GM12872 (cell line): ENCODE measurements at regions not wholly inside any gene's neighbourhood (a gene's known extent, or its start where the extent isn't known, plus 50 kb on each side); places are given as distances from the start of the nearest gene placed in this dataset.

ENCODE experiments used
- CTCF ChIP-seq: IDR thresholded peaks from 3 replicates; pipeline ENCODE4 v1.5.1; 2011; ENCODE audit warnings: low read depth, mild to moderate bottlenecking, low read length, moderate library complexity; ENCODE audit not compliant: insufficient read depth

DNA sequence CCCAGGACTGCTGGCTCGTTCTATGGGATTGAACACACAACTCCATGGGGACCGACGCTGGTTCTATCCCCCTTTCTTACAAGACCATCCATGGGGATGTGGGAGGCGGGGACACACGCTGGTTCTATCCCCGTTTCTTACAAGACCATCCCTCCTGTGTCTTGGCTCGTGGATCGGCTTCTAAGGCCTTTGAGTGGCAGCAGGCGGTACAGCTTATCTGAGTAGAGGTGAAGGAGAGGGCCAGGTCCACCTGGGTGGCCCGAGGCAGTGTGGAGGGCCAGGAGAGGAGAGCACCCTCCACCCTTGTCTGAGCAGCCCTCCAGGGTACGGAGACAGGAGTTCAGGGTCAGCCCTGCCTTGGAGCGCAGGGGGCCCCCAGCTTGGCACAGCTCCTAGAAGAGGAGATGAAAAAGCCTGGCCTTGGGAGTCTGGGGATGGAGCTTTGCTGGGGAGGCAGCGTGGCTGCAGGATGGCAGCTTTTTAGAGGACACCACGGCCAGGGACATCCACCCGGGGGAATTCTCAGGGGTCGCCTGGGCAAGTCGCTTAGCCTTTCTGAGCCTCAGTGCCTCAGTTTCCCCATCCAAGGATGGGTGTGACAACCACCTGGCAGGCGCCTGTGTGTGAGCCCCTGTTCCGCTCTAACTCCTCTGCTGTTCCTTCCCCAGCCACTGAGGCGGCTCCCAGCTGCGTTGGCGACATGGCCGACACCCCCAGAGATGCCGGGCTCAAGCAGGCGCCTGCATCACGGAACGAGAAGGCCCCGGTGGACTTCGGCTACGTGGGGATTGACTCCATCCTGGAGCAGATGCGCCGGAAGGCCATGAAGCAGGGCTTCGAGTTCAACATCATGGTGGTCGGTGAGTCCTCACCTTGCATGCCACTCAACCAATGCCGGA, 341.0 kb downstream of the SEC14L1 start:
- TF ChIP-seq CTCF: no peak

- no peak for TF ChIP-seq CTCF
These were observed 341.8 kb downstream of the SEC14L1 start for GRCh38 chr17:77482375-77483127.

DNA sequence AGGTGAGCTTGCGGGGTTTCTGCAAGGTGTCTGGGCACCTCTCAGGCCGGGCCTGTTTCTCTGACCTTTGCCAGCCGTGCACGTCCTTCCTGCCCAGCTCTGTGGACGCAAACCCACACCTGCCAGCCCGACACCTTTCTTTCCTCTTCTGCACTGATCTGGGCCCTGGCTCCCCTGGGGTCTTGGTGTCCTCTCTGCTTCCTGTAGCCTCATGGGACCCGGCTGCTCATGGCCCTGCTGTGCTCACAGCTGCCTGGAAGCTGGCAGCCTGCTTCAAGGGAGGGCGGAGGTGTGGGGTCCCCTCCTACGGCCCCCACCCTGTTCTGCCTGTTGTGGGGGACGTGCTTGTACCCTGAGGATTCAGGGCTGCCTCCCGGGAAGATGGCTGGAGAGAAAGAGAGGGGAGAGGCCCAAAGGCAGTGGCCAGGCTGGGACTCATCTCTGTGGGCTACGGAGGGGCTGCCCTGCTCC, 342.4 kb downstream of the SEC14L1 start:
- TF ChIP-seq CTCF: no peak

DNA sequence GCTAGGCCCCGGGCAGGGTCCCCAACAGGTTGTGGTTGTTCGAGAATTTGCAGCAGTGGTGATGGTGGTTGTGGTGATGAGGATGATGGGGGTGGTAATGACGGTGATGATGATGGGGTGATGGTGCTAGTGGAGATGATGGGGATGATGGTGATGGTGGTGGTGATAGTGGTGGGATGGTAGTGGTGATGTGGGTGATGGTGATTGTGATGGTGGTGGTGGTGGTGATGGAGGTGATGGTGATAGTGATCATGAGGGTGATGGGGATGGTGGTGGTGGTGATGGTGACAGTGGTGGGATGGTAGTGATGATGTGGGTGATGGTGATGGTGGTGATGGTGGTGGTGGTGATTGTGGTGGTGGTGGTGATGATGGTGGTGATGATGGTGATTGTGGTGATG, 343.3 kb downstream of the SEC14L1 start:
- TF ChIP-seq CTCF: no peak

DNA sequence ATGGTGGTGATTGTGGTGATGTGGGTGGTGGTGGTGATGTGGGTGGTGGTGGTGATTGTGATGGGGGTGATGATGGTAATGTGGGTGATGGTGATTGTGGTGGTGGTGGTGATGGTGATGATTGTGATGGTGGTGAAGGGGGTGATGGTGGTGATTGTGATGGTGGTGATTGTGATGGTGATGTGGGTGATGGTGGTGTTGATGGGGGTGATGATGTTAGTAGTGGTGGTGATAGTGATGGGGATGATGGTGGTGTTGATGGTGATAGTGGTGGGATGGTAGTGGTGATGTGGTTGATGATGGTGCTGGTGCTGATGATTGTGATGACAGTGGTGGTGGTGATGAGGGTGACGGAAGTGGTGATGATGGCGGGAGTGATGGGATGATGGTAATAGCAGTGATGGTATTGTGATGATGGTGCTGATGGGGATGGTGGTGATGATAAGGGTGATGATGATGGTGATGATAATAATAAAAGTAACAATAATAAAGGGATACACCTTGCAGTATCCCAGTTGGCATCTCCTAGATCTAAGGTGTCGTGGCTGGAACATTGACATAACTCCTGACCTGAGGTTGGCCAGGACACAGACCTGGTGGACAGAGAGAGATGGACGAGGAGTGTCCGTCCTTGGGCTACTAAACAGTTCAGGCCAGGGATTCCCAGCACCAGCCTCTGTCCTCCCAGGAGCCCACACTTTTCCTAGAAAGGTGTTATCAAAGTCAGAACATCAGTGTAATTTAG, 344.5 kb downstream of the SEC14L1 start:
- no peak for TF ChIP-seq CTCF

DNA sequence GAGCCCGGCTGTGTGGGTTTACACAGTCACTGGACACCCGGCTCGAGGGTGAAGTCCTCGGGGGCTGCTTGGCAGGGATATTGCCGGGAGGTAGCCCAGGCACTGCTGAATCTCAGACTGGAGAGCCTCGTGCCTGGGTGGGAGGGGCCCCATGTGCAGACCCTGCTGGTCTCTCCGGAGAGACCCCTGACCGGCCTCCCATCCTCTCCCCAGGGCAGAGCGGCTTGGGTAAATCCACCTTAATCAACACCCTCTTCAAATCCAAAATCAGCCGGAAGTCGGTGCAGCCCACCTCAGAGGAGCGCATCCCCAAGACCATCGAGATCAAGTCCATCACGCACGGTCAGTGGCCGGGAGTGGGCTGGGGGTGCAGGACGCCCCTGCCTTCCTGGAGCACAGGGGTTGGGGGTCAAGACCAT, 346.5 kb downstream of the SEC14L1 start:
- no peak for TF ChIP-seq CTCF
